HCT116 (cell line): ENCODE measurements at regions not wholly inside any gene's neighbourhood (a gene's known extent, or its start where the extent isn't known, plus 50 kb on each side); places are given as distances from the start of the nearest gene placed in this dataset.

ENCODE experiments used
- ATAC-seq: fragments of 200-7000 bp; cut with Tn5 transposase; 2 replicates; pipeline ENCODE4 v1.9.1; 2020; ENCODE audit warnings: mild to moderate bottlenecking, moderate library complexity
- BruUV-seq: library from RNA; stranded (reverse); fragments of 400-500 nt; replicated peaks from 2 replicates; lab custom pipeline; 2021; lab: Mats Ljungman, UMichigan
- CTCF ChIA-PET: fragments of 300-600 bp; sonication (Branson Sonifier 250); formaldehyde crosslinking; loops from one replicate; lab custom pipeline; 2021; ENCODE audit warnings: antibody characterized with exemption; lab: Charles Lee
- POLR2A ChIA-PET: fragments of 300-600, 350-600 bp; sonication (Branson Sonifier 250); formaldehyde crosslinking; loops from one replicate; lab custom pipeline; 2021; ENCODE audit warnings: antibody characterized with exemption; lab: Charles Lee
- RAD21 ChIA-PET, 2 experiments: fragments of 300-600 bp; sonication (Branson Sonifier 250); formaldehyde crosslinking; loops; one replicate each; lab custom pipeline; 2023; ENCODE audit warnings: low total read pairs in 2 of 2; ENCODE audit not compliant: uncharacterized antibody in 2 of 2, unreplicated experiment in 2 of 2, low non-redundant PET in 1 of 2; lab: Charles Lee
- DNase-seq: peaks from one replicate; pipeline ENCODE4 v3.0.0-alpha.2; 2010; ENCODE audit warnings: low read depth, low spot score
- H2AFZ ChIP-seq: fragments of 200-600 bp; shearing (Covaris generic), sonication (generic); 2 replicates; pipeline ENCODE4 v1.6.1; 2017; ENCODE audit warnings: low read depth, mixed run types, mixed read lengths, antibody characterized with exemption, low read length; ENCODE audit not compliant: poor library complexity, severe bottlenecking
- H3K27ac ChIP-seq: 2 replicates; pipeline ENCODE4 v1.5.1; 2012; ENCODE audit warnings: low read depth, low read length
- H3K27me3 ChIP-seq: fragments of 200-600 bp; sonication (generic); 2 replicates; pipeline ENCODE4 v1.6.1; 2016; ENCODE audit warnings: mixed run types, low read length, mixed read lengths; ENCODE audit not compliant: insufficient read depth
- H3K36me3 ChIP-seq, 2 experiments: fragments of 200-500 bp in 1 of 2; fragments of 200-600 bp in 1 of 2; sonication (Bioruptor generic) in 1 of 2; sonication (generic) in 1 of 2; 2 replicates each; pipeline versions ENCODE4 v1.5.1 to v1.6.1; 2014 to 2016; ENCODE audit warnings: low read length in 2 of 2, inconsistent platforms in 1 of 2, mixed read lengths in 1 of 2, mixed run types in 1 of 2; ENCODE audit not compliant: insufficient read depth in 2 of 2, control insufficient read depth in 1 of 2
- H3K4me1 ChIP-seq, 2 experiments: fragments of 200-600 bp in 1 of 2; sonication (generic) in 1 of 2; 2 replicates each; pipeline versions ENCODE4 v1.5.1 to v1.6.1; 2012 to 2017; ENCODE audit warnings: low read length in 2 of 2, inconsistent platforms in 1 of 2, mild to moderate bottlenecking in 1 of 2, mixed read lengths in 1 of 2, mixed run types in 1 of 2, moderate library complexity in 1 of 2; ENCODE audit not compliant: insufficient read depth in 2 of 2, control insufficient read depth in 1 of 2
- H3K4me2 ChIP-seq: fragments of 200-600 bp; sonication (generic); 2 replicates; pipeline ENCODE4 v1.6.1; 2017; ENCODE audit warnings: mixed run types, low read length, mixed read lengths
- H3K4me3 ChIP-seq, 2 experiments: fragments of 200-600 bp in 1 of 2; sonication (generic) in 1 of 2; replicated peaks in 1 of 2; 2 replicates each; pipeline ENCODE4 v1.5.1; 2011 to 2016; ENCODE audit warnings: low read length in 2 of 2, control low read depth in 1 of 2, low read depth in 1 of 2, mild to moderate bottlenecking in 1 of 2, mixed read lengths in 1 of 2, mixed run types in 1 of 2
- H3K79me2 ChIP-seq: fragments of 200-600 bp; sonication (generic); 2 replicates; pipeline ENCODE4 v1.6.1; 2017; ENCODE audit warnings: mild to moderate bottlenecking, mixed run types, low read length, moderate library complexity, mixed read lengths; ENCODE audit not compliant: insufficient read depth
- H3K9ac ChIP-seq: fragments of 200-600 bp; sonication (generic); 2 replicates; pipeline ENCODE4 v1.6.1; 2016; ENCODE audit warnings: low read length, mixed read lengths
- H3K9me2 ChIP-seq: fragments of 200-600 bp; sonication (generic), shearing (Covaris generic); 2 replicates; pipeline ENCODE4 v1.6.1; 2017; ENCODE audit warnings: mixed run types, mild to moderate bottlenecking, moderate library complexity; ENCODE audit not compliant: insufficient read depth
- H3K9me3 ChIP-seq, 2 experiments: fragments of 200-500 bp in 1 of 2; fragments of 200-600 bp in 1 of 2; sonication (Bioruptor generic) in 1 of 2; sonication (generic) in 1 of 2; 2 replicates each; pipeline ENCODE4 v1.6.1; 2014 to 2017; ENCODE audit warnings: low read length in 2 of 2, mixed read lengths in 2 of 2, inconsistent platforms in 1 of 2, low read depth in 1 of 2, mild to moderate bottlenecking in 1 of 2, mixed run types in 1 of 2, moderate library complexity in 1 of 2; ENCODE audit not compliant: control insufficient read depth in 1 of 2, insufficient read depth in 1 of 2
- H4K20me1 ChIP-seq: fragments of 200-600 bp; sonication (generic), shearing (Covaris generic); 2 replicates; pipeline ENCODE4 v1.6.1; 2017; ENCODE audit warnings: mixed run types, mild to moderate bottlenecking, moderate library complexity; ENCODE audit not compliant: insufficient read depth
- CBX3 ChIP-seq: IDR thresholded peaks from 2 replicates; pipeline ENCODE4 v1.6.1; 2012; ENCODE audit warnings: low read depth
- CEBPB ChIP-seq: IDR thresholded peaks from 2 replicates; pipeline ENCODE4 v1.6.1; 2012; ENCODE audit warnings: low read depth
- EGR1 ChIP-seq: IDR thresholded peaks from 2 replicates; pipeline ENCODE4 v1.6.1; 2012; ENCODE audit warnings: low read depth
- ELF1 ChIP-seq: IDR thresholded peaks from 2 replicates; pipeline ENCODE4 v1.6.1; 2012; ENCODE audit warnings: low read depth, borderline replicate concordance
- EZH2phosphoT487 ChIP-seq: fragments of 200-600 bp; IDR thresholded peaks from 2 replicates; pipeline ENCODE4 v1.6.1; 2018; ENCODE audit warnings: antibody characterized with exemption, borderline replicate concordance
- POLR2AphosphoS5 ChIP-seq: IDR thresholded peaks from 2 replicates; pipeline ENCODE4 v1.6.1; 2011; ENCODE audit warnings: mild to moderate bottlenecking, low read depth, low read length, moderate library complexity
- RAD21 ChIP-seq: IDR thresholded peaks from 2 replicates; pipeline ENCODE4 v1.6.1; 2012; ENCODE audit warnings: low read depth, mild to moderate bottlenecking
- SIN3A ChIP-seq: IDR thresholded peaks from 2 replicates; pipeline ENCODE4 v1.6.1; 2012; ENCODE audit warnings: low read depth
- SRF ChIP-seq: IDR thresholded peaks from 2 replicates; pipeline ENCODE4 v1.6.1; 2012; ENCODE audit warnings: low read depth
- ZNF274 ChIP-seq: fragments of 200-500 bp; sonication (Bioruptor generic); IDR thresholded peaks from 2 replicates; pipeline ENCODE4 v1.6.1; 2014; ENCODE audit warnings: mild to moderate bottlenecking, low read depth, low read length, inconsistent platforms
- intact Hi-C: fragments of 100-400 bp; cut with micrococcal nuclease; formaldehyde crosslinking; loops from 2 replicates; pipeline ENCODE4 v1.10.0; 2022
- TF ChIP-seq, protein P1 (sequence below): IDR thresholded peaks from 2 replicates; pipeline ENCODE4 v1.6.1; 2012; ENCODE audit warnings: low read depth
- TF ChIP-seq, protein P2 (sequence below): IDR thresholded peaks from 2 replicates; pipeline ENCODE4 v1.6.1; 2011; ENCODE audit warnings: mild to moderate bottlenecking, low read length, moderate library complexity; ENCODE audit not compliant: insufficient replicate concordance; ENCODE audit errors: extremely low read depth
- TF ChIP-seq, protein P3 (sequence below): IDR thresholded peaks from 2 replicates; pipeline ENCODE4 v1.6.1; 2012

DNA sequence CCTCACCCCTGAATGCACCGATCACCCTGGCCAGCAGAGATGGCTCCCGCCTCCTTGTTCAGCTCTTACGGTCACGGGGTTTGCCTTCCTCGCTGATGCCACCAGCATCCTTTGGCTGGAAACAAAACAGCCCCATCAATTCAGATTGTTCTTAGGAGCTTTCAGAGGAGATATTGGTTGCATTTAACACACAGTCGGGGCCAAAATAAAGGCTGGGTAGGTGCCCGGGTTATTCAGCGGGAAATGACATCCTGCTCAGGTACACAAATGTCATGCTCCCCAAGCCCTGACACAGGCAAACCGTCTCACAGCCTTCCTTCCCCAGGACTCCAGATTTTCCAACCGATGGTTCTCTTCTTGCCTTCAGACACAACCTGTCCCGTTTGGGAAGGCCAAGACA lies 62.4 kb upstream of the MEF2A start (continued):
- TF ChIP-seq, protein P1, sequence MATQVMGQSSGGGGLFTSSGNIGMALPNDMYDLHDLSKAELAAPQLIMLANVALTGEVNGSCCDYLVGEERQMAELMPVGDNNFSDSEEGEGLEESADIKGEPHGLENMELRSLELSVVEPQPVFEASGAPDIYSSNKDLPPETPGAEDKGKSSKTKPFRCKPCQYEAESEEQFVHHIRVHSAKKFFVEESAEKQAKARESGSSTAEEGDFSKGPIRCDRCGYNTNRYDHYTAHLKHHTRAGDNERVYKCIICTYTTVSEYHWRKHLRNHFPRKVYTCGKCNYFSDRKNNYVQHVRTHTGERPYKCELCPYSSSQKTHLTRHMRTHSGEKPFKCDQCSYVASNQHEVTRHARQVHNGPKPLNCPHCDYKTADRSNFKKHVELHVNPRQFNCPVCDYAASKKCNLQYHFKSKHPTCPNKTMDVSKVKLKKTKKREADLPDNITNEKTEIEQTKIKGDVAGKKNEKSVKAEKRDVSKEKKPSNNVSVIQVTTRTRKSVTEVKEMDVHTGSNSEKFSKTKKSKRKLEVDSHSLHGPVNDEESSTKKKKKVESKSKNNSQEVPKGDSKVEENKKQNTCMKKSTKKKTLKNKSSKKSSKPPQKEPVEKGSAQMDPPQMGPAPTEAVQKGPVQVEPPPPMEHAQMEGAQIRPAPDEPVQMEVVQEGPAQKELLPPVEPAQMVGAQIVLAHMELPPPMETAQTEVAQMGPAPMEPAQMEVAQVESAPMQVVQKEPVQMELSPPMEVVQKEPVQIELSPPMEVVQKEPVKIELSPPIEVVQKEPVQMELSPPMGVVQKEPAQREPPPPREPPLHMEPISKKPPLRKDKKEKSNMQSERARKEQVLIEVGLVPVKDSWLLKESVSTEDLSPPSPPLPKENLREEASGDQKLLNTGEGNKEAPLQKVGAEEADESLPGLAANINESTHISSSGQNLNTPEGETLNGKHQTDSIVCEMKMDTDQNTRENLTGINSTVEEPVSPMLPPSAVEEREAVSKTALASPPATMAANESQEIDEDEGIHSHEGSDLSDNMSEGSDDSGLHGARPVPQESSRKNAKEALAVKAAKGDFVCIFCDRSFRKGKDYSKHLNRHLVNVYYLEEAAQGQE = no peak
- no peak for TF ChIP-seq EZH2phosphoT487
- no peak for TF ChIP-seq ZNF274

DNA sequence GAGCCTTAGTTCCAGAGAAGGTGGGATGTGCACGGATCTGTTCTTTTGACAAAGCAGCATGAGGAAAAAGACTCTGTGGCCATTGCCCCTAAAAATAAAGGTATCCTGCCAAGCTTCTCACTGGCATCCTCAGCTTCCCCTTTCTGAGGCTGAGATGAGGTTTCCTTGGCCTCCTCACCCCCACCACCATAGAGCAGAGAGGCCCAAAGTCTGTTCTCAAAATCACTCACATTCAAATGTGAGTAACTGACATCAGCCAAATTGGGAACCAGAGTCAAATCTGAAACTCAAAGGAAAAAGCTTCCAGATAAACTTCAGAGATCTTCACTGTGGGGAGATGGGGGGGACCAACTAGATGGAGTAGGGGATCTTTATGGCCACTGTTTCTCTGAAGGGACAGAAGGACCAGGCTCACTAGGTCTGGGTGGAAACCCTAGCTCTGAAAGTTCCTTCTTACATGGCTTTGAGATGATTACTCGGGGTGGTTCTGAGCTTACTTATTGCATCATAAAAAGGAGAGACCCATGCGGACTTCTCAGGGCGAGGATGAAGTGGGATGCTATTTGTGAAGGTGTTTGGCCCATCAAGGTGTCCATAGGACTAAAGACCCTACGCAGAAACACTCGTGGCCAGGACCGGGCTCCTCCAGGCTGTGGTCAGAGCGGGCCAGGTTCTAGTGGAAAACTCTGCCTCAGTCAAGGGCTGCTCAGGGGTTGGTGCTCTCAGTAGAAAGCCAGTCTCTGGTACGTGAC lies 61.5 kb upstream of the MEF2A start:
- H3K4me1 ChIP-seq = peaks cover 0 to 9% of the 10 kb centered on the region in 2 experiments; a peak in 1 of 4 replicates
- no peak overlapping the region for H3K9ac ChIP-seq
- no peaks in the 10 kb centered on the region for H3K36me3 ChIP-seq
- H3K4me2 ChIP-seq = peak overlapping the region; percentile 17; the same call in 1 of the 2 replicates
- ChIA-PET RAD21 (no interaction called here), POLR2A (no interaction called here), CTCF (interaction anchor here (0.8 kb wide), 1 partner anchor 74 kb away, joined by 3 read pairs; no protein-coding TSS in a partner anchor)
- DNase-seq (no peak), ATAC-seq (no peak)
- H3K9me3 ChIP-seq = no peaks in the 10 kb centered on the region
- no peaks in the 10 kb centered on the region for H3K79me2 ChIP-seq
- no TSS peak for BruUV-seq
- no peaks in the 10 kb centered on the region for H3K27me3 ChIP-seq
- H3K4me3 ChIP-seq = no peak overlapping the region
- TF ChIP-seq POLR2AphosphoS5 (no peak), CEBPB (no peak), CBX3 (no peak), SIN3A (no peak), RAD21 (no peak), ELF1 (no peak), EGR1 (no peak), SRF (no peak)
- TF ChIP-seq, protein P2, sequence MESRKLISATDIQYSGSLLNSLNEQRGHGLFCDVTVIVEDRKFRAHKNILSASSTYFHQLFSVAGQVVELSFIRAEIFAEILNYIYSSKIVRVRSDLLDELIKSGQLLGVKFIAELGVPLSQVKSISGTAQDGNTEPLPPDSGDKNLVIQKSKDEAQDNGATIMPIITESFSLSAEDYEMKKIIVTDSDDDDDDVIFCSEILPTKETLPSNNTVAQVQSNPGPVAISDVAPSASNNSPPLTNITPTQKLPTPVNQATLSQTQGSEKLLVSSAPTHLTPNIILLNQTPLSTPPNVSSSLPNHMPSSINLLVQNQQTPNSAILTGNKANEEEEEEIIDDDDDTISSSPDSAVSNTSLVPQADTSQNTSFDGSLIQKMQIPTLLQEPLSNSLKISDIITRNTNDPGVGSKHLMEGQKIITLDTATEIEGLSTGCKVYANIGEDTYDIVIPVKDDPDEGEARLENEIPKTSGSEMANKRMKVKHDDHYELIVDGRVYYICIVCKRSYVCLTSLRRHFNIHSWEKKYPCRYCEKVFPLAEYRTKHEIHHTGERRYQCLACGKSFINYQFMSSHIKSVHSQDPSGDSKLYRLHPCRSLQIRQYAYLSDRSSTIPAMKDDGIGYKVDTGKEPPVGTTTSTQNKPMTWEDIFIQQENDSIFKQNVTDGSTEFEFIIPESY = no peak
- TF ChIP-seq, protein P3, sequence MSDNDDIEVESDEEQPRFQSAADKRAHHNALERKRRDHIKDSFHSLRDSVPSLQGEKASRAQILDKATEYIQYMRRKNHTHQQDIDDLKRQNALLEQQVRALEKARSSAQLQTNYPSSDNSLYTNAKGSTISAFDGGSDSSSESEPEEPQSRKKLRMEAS = no peak
- no peaks in the 10 kb centered on the region for H3K9me2 ChIP-seq
- peak overlapping the region; percentile 50 for H2AFZ ChIP-seq
- no peaks in the 10 kb centered on the region for H4K20me1 ChIP-seq
- intact Hi-C loops = no loop called here
- H3K27ac ChIP-seq = no peak overlapping the region
